OCI-LY7 (cell line): ENCODE measurements at regions not wholly inside any gene's neighbourhood (a gene's known extent, or its start where the extent isn't known, plus 50 kb on each side); places are given as distances from the start of the nearest gene placed in this dataset.

Source experiments
- EZH2phosphoT487 ChIP-seq: fragments of 200-600 bp; sonication (generic); IDR thresholded peaks from 2 replicates; pipeline ENCODE4 v1.6.1; 2018; ENCODE audit warnings: low read depth, borderline replicate concordance, mild to moderate bottlenecking, mixed run types, antibody characterized with exemption, low read length, moderate library complexity, mixed read lengths
- TF ChIP-seq, protein P1 (sequence below): fragments of 200-600 bp; sonication (generic); conservative IDR thresholded peaks from 2 replicates; pipeline ENCODE4 v1.5.1; 2014; ENCODE audit warnings: mild to moderate bottlenecking, antibody characterized with exemption, low read length, moderate library complexity, mixed read lengths

DNA sequence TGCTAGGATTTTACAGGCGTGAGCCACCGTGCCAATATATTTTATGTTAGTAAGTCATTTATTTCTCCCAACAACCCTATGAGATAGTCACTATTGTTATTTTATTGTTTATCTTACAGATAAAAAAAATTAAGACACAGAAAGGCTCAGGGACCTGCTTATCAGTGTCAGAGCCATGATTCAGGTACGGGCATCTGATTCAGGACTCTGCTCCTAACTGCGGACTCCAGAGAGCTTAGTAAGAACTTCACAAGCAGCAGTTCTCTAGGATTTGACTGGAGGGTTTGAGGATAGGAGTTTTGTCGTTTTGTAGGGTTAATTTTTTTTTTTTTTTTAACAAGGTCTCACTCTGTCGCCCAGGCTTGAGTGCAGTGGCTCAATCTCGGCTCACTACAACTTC lies 174.2 kb downstream of the BCL11A start:
- TF ChIP-seq, protein P1, sequence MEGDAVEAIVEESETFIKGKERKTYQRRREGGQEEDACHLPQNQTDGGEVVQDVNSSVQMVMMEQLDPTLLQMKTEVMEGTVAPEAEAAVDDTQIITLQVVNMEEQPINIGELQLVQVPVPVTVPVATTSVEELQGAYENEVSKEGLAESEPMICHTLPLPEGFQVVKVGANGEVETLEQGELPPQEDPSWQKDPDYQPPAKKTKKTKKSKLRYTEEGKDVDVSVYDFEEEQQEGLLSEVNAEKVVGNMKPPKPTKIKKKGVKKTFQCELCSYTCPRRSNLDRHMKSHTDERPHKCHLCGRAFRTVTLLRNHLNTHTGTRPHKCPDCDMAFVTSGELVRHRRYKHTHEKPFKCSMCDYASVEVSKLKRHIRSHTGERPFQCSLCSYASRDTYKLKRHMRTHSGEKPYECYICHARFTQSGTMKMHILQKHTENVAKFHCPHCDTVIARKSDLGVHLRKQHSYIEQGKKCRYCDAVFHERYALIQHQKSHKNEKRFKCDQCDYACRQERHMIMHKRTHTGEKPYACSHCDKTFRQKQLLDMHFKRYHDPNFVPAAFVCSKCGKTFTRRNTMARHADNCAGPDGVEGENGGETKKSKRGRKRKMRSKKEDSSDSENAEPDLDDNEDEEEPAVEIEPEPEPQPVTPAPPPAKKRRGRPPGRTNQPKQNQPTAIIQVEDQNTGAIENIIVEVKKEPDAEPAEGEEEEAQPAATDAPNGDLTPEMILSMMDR: no peak
- TF ChIP-seq EZH2phosphoT487: no peak
